ENCODE measurements at regions not wholly inside any gene's neighbourhood (a gene's known extent, or its start where the extent isn't known, plus 50 kb on each side); places are given as distances from the start of the nearest gene placed in this dataset.

- no peak for TF ChIP-seq CTCF (conservative IDR thresholded peaks at IDR 0.05; ENCODE audit: low read depth, low read length)
- TF ChIP-seq EZH2 (IDR thresholded peaks at IDR 0.05; ENCODE audit: low read length, unreplicated experiment), result no peak
Observed at GRCh38 chr18:39314595-39314994, 1749.0 kb upstream of the CELF4 start.
